GM19463 (cell line): ENCODE measurements at regions not wholly inside any gene's neighbourhood (a gene's known extent, or its start where the extent isn't known, plus 50 kb on each side); places are given as distances from the start of the nearest gene placed in this dataset.

ENCODE experiments used
- ATAC-seq: cut with Tn5 transposase; IDR thresholded peaks from one replicate; pipeline ENCODE4 v1.9.1; 2021; ENCODE audit warnings: mild to moderate bottlenecking, moderate library complexity; ENCODE audit not compliant: unreplicated experiment

DNA sequence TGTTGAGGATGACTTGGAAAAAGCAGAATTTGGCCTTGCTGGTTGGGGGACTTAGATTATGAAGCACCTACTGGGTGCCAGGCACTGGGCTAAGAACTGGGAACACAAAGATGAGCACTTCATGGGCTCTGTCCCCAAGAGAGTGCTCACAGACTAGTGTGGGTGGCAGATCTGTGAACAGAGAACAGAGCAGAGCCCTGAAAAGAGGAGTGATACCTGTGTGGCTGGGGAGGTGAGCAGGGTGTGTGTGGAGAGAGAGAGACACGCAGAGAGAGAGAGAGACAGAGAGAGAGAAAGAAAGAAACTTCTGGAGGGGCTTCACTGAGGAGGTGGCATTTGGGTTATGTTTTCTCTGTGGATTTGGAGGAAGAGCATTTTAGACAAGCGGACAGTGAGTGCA lies 61.1 kb upstream of the PPP2R5A start:
- ATAC-seq = no peak

DNA sequence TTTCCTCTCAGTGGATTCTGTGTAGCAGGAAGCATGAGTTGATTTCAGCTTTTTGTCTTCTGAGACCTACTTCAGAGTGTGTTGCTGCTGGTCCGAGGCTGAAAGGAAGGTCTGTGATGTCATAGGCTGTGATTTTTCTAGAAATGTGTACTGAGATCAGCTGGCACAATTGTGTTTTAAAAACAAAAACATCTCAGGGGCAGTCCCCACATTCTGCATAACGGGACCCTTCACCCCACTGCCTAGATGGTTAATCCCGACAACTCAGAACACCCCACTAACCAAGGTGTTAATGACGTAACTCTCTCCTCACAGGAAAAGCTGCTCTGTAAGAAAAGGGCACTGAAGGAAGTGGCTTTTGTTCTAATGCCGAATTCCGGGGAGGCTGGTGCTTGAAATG lies 59.8 kb upstream of the PPP2R5A start:
- no peak for ATAC-seq

DNA sequence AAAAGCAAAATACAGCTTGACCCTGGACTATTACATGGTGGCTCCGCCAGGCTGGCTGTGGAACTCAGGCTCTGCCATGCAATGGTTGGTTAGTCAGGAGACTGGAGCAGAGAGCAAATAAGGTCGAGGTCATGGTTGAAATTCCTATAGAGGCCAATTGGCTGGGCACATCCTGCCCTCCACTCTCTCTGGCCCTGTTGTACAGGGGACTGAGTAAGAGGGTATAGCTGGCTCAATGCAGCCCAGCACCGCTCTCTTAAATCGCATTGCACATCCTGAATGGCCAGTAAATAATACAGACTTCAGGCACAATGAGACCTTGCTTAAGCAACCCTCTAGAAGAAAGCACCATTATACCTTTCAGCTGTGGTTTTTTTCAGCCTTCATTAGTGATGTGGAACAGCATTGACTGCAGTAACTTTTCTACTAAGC lies 59.3 kb upstream of the PPP2R5A start:
- ATAC-seq = no peak

DNA sequence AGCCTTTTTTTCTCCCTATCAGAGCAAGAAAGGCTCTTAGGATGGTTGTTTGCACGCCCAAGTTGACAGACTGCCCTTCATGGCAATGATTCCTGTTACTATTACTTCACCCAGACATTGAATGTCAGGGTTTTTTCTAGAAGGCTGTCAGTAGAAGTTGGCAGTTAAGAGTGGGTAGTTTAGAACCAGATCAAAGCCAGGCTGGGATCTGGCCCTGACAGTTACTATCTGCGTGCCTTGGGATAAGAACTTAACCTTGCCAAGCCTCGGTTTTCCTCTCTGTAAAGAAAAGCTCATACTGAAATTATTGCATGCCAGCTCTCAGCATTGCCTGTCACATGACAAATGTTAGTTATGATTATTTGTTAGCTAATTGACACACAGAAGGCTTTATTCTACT lies 58.7 kb upstream of the PPP2R5A start:
- no peak for ATAC-seq

DNA sequence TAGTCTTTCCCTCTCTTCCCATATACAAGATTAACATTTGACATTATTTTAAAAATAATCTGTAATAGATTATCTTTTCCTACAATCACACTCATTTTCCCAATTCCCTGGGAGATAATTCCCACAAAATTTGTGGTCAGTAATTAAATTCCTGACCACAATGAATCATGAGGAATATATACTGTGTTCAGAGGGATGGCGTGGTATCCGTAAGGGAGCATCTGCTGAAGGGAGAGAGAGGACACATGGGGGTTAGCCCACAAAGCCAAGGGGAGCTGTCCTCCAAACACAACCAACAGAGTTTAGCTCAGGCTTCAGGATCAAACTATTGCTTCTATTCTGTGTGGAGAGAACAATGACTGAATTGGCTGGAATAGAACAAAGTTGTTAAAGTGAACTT lies 57.1 kb upstream of the PPP2R5A start:
- ATAC-seq = no peak

DNA sequence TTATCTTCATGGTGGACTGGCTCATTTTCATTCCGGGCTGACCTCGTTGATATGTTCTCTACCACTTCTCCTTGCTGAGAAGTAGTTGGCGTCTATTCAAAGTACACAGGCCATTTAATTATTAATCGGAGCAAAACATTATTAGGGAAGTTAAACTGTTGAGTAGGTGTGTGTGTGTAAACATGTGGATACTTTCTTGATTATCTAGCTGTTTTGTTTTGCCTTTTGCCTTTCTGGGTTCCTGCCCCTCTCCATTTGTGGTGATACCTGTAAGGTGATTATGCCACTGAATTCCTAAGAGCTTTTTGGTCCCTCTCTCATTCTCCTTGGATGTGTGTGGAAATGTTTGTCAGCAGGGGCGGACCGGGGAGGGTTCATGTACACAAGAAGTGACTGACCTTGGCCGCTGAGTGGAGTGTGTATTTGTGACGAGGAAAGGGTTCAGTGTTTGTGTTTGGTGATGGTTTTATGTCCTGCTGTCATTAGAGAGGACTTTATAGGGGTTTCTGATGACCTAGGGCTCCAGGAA lies 56.6 kb upstream of the PPP2R5A start:
- ATAC-seq = no peak

DNA sequence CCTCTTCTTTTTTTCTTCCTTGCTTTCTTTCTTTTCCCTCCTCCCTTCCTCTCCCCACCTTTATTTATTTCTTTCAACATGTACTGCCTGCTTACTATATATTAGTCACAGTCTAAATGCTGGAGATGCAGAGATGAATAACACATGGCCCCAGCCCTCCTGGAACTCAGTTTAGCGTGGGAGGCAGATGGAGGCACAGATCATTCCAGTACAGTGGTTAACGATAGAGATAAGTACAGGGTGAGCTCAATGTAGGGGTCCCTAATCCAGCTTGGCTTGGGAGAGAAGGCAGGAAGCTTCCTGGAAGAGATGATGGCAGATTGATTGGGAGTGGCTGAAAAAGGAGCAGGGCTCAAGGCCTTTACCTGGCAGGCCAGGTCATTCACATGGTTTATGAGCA lies 55.6 kb upstream of the PPP2R5A start:
- ATAC-seq = no peak

DNA sequence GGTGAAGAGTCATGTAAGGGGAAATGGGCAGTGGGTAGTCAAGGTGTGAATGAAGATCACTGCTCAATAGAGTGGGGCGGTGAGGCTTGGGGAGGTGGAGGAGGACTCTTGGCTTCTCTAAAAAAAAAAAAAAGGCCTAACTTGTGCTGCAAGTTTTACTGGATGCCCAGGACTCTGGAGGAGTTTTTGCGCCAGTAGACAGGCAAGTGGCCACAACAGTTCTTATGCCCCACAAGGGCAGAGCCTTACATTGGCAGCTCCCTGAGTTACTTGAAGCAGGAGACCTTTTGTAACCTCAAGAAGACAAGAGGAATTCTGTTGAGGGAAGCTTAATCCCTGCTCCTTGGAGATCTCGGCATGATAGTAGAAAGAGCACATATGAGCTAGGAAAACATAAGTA lies 54.9 kb upstream of the PPP2R5A start:
- ATAC-seq = no peak

DNA sequence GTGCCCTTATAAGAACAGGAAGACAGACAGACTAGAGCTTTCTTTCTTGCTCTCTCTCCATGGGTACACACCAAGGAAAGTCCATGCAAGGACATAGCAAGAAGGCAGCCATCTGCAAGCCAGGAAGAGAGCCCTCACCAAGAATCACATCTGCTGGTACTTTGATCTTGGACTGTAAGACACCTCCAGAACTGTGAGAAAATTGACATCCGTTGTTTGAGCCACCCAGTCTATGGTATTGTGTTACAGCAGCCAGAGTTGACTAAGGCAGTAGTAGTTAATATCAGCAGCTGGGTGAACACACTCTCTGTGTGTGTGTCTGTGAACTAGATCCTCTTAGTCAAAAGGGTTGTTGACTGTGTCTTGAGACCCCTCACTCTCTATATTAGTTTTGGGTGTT lies 53.8 kb upstream of the PPP2R5A start:
- no peak for ATAC-seq

DNA sequence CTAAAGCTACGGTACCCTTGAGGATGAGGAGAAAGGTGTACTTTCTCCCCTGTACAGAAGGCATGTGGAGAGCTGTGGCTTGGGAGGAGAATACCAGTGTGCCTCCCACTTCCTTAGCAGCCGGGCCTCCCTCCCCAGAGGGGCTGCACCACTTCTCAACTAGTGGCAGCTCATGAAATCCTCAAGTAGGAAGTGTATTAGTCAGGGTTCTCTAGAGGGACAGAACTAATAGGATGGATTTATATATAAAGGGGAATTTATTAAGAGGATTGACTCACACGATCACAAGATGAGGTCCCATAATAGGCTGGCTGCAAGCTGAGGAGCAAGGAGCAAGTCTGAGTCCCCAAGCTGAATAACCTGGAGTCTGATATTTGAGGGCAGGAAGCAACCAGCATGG lies 53.1 kb upstream of the PPP2R5A start:
- no peak for ATAC-seq

DNA sequence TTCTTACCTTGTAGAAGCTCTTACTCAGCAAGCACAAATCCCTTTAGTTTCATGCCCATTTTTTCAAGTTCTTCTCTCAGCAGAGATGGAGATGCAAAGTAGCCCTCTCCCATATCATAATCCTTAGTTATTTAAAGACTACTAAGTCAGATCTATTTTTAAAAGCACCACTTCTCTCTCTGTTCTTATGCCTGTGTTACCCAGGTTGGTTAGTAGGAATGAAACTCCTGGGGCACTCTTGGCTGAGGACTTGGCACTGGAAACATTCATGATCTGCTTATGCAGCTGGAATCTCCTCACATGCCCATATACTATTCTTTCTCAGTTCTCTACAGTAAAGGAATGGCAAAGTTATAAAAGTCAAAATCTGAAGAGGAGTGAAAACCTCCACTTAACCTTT lies 51.9 kb upstream of the PPP2R5A start:
- no peak for ATAC-seq

DNA sequence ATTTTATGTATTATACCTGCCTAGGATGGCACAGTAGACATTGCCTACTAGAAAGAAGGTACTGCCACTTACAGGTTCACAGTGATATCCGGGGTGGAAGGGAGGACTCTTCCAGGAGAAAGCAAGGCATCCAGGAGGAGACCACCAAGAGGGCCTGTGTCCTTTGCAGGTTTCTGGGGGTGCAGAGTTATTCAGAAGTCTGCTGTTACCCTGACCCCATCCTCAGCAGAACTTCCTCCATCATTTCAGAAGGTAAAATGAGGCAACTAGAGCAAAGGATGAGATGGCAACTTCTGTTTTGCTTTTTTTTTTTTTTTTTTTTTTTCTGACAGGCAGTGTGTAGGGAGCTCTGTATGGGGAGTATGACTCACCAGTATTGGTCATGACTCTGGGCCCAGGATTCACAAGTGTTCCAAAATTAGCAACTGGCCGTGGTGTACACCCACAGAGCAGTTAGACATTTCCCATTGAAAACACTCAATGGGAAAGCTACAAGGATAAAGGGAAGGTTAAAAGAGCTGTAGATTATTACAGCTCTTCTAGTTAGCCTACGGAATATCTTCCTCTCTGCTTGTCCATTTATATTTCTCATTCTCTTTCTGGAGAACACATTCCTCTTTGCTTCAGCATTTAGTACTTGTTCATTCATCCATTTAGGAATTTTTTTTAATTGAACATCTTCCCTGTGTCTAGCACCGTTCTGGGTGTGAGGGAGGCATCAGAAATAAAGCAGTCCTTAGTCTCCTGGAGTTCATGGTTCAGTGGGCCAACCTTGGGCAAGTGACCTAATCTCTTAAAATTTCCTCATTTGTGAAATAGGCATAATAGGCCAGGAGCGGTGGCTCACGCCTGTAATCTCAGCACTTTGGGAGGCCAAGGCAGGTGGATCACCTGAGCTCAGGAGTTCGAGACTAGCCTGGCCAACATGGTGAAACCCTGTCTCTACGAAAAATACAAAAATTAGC lies 50.5 kb upstream of the PPP2R5A start:
- peak; percentile 58 for ATAC-seq
